ENCODE measurements at regions not wholly inside any gene's neighbourhood (a gene's known extent, or its start where the extent isn't known, plus 50 kb on each side); places are given as distances from the start of the nearest gene placed in this dataset.

DNA sequence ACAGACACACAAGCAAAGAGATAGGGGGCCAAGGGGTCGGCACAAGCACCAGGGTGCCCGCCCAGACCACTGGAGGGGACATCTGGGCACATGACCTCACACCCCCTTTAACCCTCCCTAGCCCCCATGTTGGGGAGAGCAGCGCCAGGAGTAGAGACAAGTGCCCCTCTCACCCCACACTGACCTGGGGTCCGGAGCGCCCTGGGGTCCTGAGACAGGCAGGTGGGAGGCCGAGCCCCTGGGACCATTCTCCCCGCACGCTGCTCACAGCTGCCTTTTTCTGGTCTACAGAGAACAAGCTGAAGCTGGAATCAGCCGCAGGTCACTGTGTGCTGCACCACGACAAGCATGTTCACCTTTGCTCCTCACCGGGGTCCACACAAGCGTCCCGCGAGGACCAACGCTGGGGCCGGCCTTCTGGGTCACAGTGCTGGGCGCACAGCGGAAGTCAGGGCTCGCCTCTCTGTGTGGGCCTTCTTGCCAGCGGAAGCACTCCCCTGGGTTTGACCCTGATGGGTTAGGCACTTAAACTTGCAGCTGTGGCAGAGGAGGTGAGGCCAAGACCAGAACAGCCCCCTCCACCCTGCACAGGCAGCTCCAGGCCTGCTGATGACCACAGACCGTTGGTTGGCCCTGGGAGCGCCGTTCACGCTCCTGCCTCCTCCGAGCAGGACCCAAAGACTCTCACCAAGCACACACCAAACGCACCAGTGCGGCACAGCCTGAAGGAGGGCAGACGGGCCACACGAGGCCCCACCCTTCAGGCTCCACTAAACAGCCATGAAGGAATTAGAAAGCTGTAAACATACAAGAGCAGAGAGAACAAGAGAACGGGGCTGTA lies 275.3 kb downstream of the EIPR1 start:
- H3K79me2 ChIP-seq (ENCODE audit: control insufficient read depth, insufficient read depth, low read length): peaks cover 7% of the 10 kb centered on the region
- DNase-seq: no peak
- peaks cover 0 to 5% (median 0%) of the 10 kb centered on the region in 4 experiments for H3K27me3 ChIP-seq (replicated peaks in 1 of 4; ENCODE audit: control extremely low read depth in 1 of 4, control insufficient read depth in 3 of 4, insufficient read depth in 4 of 4, low read length in 3 of 4)
- Mint-ChIP-seq H3K4me1 (peaks cover 7% of the 10 kb centered on the region), H3K9me3 (ENCODE audit: insufficient read depth) (no peaks in the 10 kb centered on the region), H3K27me3 (peaks cover 15% of the 10 kb centered on the region), H3K4me3 (no peak overlapping the region), H3K27ac (no peak overlapping the region)
- intact Hi-C loops (cut with micrococcal nuclease): no loop called here
- H3K27ac ChIP-seq (ENCODE audit: low read length in 2 of 2): peak overlapping the region in 1 of 2 donors; percentile 65
- peak overlapping the region in 1 of 5 experiments; percentile 38 for H3K4me3 ChIP-seq (ENCODE audit: control extremely low read depth in 1 of 5, extremely low read depth in 1 of 5, insufficient read depth in 1 of 5, low read depth in 2 of 5, low read length in 4 of 5)
- 93% methylated on average over 30 of the region's 30 CpGs for WGBS (ENCODE audit: insufficient coverage)
- POLR2A ChIA-PET: no interaction called here
- no peaks in the 10 kb centered on the region for H4K20me1 ChIP-seq (ENCODE audit: control insufficient read depth, insufficient read depth, low read length, poor library complexity, severe bottlenecking)
- H3K4me1 ChIP-seq (ENCODE audit: control insufficient read depth in 2 of 2, insufficient read depth in 2 of 2, low read length in 2 of 2): peaks cover 5 to 24% of the 10 kb centered on the region in 2 donors
- H3K9ac ChIP-seq (ENCODE audit: low read length): no peak overlapping the region
- H3K36me3 ChIP-seq (replicated peaks in 1 of 2; ENCODE audit: control extremely low read depth in 1 of 2, control insufficient read depth in 1 of 2, extremely low read depth in 1 of 2, insufficient read depth in 2 of 2, low read length in 1 of 2): no peaks in the 10 kb centered on the region
- ATAC-seq (ENCODE audit: low read depth): no peak
- CTCF ChIA-PET: no interaction called here
- H3K9me3 ChIP-seq (ENCODE audit: control extremely low read depth in 1 of 3, control insufficient read depth in 2 of 3, insufficient read depth in 1 of 3, low read length in 2 of 3): no peaks in the 10 kb centered on the region
- peak overlapping the region; percentile 56 for H3K4me2 ChIP-seq (replicated peaks; ENCODE audit: low read depth, low read length, poor library complexity, severe bottlenecking)
- H2AFZ ChIP-seq (ENCODE audit: insufficient read depth, low read depth, low read length, poor library complexity, severe bottlenecking): peak overlapping the region; percentile 38
- TF ChIP-seq, protein P1, sequence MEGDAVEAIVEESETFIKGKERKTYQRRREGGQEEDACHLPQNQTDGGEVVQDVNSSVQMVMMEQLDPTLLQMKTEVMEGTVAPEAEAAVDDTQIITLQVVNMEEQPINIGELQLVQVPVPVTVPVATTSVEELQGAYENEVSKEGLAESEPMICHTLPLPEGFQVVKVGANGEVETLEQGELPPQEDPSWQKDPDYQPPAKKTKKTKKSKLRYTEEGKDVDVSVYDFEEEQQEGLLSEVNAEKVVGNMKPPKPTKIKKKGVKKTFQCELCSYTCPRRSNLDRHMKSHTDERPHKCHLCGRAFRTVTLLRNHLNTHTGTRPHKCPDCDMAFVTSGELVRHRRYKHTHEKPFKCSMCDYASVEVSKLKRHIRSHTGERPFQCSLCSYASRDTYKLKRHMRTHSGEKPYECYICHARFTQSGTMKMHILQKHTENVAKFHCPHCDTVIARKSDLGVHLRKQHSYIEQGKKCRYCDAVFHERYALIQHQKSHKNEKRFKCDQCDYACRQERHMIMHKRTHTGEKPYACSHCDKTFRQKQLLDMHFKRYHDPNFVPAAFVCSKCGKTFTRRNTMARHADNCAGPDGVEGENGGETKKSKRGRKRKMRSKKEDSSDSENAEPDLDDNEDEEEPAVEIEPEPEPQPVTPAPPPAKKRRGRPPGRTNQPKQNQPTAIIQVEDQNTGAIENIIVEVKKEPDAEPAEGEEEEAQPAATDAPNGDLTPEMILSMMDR (IDR thresholded peaks at IDR 0.05): no peak
- no peak for TF ChIP-seq EZH2 (IDR thresholded peaks at IDR 0.05; ENCODE audit: borderline replicate concordance, insufficient read depth, low read depth, low read length, poor library complexity, severe bottlenecking)
